GM20000 (cell line): ENCODE measurements at regions not wholly inside any gene's neighbourhood (a gene's known extent, or its start where the extent isn't known, plus 50 kb on each side); places are given as distances from the start of the nearest gene placed in this dataset.
"Not testable (repeated sequence)": the region's sequence is repeated elsewhere in the genome, so short reads cannot be mapped to it uniquely, and the experiment has no call there.

Source experiments
- DNase-seq: peaks from one replicate; pipeline ENCODE4 v3.0.0; 2012; ENCODE audit warnings: low spot score
- TF ChIP-seq, protein P1 (sequence below): IDR thresholded peaks from 2 replicates; pipeline ENCODE4 v1.5.1; 2012; ENCODE audit warnings: mild to moderate bottlenecking, control low read depth; ENCODE audit errors: extremely low read depth, missing control alignments

DNA sequence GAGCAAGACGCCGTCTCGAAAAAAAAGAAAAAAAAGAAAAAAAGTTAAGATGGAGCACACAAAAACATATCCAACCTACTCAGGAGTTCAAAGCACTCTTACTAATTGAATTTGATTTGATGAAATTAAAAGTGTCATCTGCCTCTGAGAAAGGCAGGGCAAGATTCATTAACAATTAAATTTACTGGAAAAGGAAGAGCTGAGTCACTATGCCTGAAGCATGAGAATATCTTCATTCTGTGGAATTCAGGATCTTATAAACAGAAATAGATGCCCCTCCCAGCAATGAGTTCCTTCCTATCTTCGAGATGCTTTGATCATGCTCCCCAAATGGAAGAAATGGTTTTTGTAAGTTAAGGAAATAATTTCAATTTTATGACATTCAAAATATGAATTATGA, 61.0 kb upstream of the ST3GAL6 start:
- TF ChIP-seq, protein P1, sequence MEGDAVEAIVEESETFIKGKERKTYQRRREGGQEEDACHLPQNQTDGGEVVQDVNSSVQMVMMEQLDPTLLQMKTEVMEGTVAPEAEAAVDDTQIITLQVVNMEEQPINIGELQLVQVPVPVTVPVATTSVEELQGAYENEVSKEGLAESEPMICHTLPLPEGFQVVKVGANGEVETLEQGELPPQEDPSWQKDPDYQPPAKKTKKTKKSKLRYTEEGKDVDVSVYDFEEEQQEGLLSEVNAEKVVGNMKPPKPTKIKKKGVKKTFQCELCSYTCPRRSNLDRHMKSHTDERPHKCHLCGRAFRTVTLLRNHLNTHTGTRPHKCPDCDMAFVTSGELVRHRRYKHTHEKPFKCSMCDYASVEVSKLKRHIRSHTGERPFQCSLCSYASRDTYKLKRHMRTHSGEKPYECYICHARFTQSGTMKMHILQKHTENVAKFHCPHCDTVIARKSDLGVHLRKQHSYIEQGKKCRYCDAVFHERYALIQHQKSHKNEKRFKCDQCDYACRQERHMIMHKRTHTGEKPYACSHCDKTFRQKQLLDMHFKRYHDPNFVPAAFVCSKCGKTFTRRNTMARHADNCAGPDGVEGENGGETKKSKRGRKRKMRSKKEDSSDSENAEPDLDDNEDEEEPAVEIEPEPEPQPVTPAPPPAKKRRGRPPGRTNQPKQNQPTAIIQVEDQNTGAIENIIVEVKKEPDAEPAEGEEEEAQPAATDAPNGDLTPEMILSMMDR, result no peak
- DNase-seq, result no peak

DNA sequence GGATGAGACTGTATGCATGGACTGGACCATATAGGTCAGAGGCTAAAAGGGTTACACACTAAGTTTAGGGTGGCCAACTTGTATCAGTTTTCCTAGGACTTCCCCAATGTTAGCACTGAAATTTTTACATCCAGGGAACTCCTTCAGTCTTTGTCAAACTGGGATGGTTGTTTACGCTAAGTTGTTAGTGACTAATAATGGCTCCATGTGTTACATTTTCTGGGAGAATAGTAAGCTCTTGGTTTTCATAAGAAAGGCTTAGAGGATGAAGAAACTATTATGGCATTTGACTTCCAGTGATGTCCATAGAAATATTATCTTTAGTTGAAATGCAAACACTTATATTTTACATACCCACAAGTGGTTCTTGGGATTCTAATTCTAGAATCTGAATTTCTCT, 57.9 kb upstream of the ST3GAL6 start:
- DNase-seq, result no peak
- TF ChIP-seq, protein P1, result no peak

DNA sequence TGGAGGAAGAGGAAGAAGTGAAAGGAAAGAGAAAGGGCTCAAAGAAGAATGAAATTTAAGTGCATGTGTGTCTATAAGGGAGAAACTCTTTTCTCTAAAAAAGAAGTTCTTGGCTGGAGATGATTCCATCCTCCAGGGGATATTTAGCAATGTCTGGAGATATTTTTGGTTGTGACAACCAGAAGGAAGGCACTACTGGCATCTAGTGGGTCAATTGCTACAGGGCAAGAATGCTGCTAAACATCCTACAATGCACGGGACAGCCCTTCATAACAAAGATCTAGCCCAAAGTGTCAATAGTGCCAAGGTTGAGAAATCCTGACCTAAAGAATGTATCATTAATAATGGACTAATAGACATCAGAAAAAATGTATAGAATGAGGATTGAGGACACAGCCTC, 57.4 kb upstream of the ST3GAL6 start:
- no peak for DNase-seq
- TF ChIP-seq, protein P1, result no peak

DNA sequence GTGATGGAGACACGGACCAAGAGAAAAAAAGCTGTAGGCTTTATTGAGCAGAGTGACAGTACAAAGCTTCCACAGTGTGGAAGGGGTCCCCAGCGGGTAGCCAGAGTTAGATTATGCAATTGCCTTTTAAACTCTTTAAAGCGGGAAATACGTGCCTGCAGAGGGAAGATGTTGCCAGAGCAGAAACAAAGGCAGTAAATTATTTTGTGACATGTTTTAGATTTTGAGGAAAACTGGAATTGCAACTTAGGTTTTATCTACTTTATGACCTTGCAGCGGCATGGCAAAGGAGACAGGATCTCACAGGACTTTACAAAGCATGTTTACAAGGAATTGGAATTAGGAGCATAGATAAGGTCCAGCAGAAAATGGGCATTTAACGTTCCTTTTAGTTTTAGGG, 54.5 kb upstream of the ST3GAL6 start:
- not testable (repeated sequence) for DNase-seq

DNA sequence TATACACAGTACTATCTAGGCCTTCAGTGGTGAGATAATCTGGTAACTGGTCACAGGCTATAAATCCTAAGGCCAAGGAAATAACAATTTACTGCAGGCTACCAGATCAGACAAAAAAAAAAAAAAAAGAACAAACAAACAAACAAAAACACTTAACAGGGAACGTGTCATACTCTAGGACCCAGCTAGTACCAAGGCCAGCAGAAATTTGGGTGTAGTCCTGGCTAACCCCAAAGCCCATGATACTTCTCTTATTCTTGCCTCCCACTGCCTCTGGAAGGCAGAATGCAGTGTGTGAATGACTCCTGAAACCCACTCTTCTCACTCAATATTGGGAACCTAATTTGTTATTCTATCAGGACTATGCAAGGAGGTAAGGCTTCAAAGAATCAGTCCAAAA, 53.7 kb upstream of the ST3GAL6 start:
- TF ChIP-seq, protein P1, result no peak
- DNase-seq, result no peak

DNA sequence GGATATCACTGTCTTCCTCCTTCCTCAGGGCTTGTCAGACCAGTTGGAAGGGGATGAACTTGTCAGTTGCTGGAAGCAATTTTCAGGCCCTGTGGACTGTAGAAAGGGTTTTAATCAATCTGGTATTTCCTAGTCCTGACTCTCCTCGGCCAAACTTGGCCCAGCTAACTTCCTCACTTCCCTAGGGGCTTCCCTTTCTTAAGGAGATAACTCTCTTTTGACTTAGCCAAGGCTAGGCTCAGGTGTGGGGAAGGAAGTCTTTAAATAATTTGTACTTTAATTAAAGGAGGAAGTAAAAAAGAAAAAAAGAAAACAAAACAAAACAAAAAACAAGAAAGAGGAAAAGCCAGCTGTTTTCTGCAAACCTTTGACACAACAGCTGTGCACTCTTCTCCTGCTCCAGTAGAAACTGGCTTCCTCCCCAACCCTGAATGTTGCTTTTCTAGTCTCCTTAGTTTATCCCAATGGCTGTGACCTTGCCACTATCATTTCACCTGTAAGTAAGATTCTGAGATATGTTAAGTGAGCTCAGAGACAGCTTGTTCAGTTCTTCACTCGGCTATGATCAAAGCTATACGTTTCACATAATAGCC, 53.0 kb upstream of the ST3GAL6 start:
- TF ChIP-seq, protein P1, result no peak
- DNase-seq, result no peak

DNA sequence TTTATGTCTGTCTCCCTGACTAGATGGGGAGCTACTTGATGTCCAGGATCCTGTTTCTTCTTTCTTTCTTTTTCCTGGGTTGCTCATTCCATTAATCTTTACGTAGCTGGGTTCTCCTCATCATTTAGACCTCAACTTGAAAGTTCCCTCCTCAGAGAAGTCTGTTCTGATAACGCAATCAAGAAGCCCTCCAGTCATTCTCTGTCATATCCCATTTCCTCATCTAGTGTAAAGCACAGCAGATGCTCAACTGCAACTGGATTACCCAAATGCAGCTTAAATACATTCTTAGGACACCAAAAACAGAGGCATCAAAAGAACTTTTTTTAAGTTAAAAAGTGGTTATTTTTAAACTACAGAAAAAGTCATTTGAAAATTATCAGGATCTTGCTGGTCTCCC, 51.7 kb upstream of the ST3GAL6 start:
- TF ChIP-seq, protein P1, result no peak
- DNase-seq, result no peak

DNA sequence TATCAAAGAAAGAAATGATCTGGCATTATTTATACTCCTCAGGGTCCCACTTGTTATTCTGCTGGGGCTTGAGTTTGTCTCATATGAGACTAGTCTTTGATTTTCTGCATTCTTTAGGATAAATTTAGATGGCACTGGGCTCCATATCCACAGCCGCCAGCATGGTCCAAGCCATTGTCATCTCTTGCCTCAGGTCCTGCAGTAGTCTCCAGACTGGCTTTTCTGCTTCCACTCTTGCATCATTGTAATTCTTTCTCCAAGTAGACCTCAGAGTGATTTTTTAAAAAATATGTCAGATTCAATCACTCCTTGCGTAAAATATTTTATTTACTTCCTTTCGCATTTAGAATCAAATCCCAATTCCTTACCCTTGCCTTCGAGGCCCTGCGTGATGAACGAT, 50.4 kb upstream of the ST3GAL6 start:
- DNase-seq, result no peak
- TF ChIP-seq, protein P1, result no peak

DNA sequence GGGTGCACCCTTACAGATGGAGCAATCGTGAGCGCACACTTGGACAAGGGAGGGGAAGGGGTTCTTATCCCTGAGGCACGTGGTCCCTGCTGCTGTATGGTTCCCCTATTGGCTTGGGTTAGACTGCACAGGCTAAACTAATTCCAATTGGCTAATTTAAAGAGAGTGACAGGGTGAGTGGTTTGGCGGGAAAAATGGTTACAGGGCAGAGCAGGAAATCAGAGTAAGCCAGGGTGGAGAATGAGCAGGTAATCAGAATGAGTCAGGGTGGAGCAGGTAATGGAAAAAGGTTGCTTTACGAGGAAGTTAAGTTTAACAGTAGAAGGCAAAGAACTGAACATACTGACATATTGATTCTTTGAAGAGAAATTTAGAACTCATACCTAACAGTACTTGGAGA, 49.8 kb upstream of the ST3GAL6 start:
- not testable (repeated sequence) for DNase-seq
